SK-N-SH (cell line): ENCODE measurements at regions not wholly inside any gene's neighbourhood (a gene's known extent, or its start where the extent isn't known, plus 50 kb on each side); places are given as distances from the start of the nearest gene placed in this dataset.

Experiments used
- CTCF ChIA-PET: fragments of 300-600, 350-600 bp; formaldehyde crosslinking; extraction: SDS; loops from one replicate; lab custom pipeline; 2021; lab: Yijun Ruan, JAX
- POLR2A ChIA-PET: fragments of 350-600 bp; sonication (Branson Sonifier 250); formaldehyde crosslinking; extraction: SDS; loops from one replicate; lab custom pipeline; 2020; ENCODE audit warnings: antibody characterized with exemption, inconsistent platforms; lab: Yijun Ruan, JAX
- DNase-seq: peaks from one replicate; pipeline ENCODE4 v3.0.0; 2012
- H2AFZ ChIP-seq: fragments of 200-600 bp; sonication (generic); 2 replicates; pipeline ENCODE4 v1.8.1; 2016; ENCODE audit warnings: antibody characterized with exemption, mild to moderate bottlenecking, low read depth
- H3F3A ChIP-seq: fragments of 200-600 bp; sonication (generic); replicated peaks from 2 replicates; pipeline ENCODE3; 2016; ENCODE audit warnings: antibody characterized with exemption, mild to moderate bottlenecking; ENCODE audit not compliant: insufficient read depth
- H3K27ac ChIP-seq, 2 experiments: fragments of 200-500 bp in 1 of 2; fragments of 200-600 bp in 1 of 2; sonication (Bioruptor generic) in 1 of 2; sonication (generic), shearing (Covaris generic) in 1 of 2; 2 replicates each; pipeline versions ENCODE4 v1.5.1 to v1.6.1; 2014 to 2016; ENCODE audit warnings: low read depth in 2 of 2, inconsistent platforms in 1 of 2, low read length in 1 of 2, mild to moderate bottlenecking in 1 of 2, mixed read lengths in 1 of 2
- H3K27me3 ChIP-seq: fragments of 200-600 bp; sonication (generic), shearing (Covaris generic); 2 replicates; pipeline ENCODE4 v1.6.1; 2016; ENCODE audit warnings: mixed run types; ENCODE audit not compliant: insufficient read depth
- H3K36me3 ChIP-seq, 2 experiments: fragments of 200-500 bp in 1 of 2; fragments of 200-600 bp in 1 of 2; sonication (Bioruptor generic) in 1 of 2; sonication (generic) in 1 of 2; replicated peaks in 1 of 2; 2 replicates each; pipeline versions ENCODE3 to v1.5.1; 2014 to 2016; ENCODE audit warnings: low read length in 1 of 2, mild to moderate bottlenecking in 1 of 2; ENCODE audit not compliant: insufficient read depth in 2 of 2, control insufficient read depth in 1 of 2
- H3K4me1 ChIP-seq, 2 experiments: fragments of 200-500 bp in 1 of 2; fragments of 200-600 bp in 1 of 2; sonication (Bioruptor generic) in 1 of 2; sonication (generic), shearing (Covaris generic) in 1 of 2; 2 replicates each; pipeline versions ENCODE4 v1.5.1 to v1.6.1; 2014 to 2016; ENCODE audit warnings: low read depth in 1 of 2, low read length in 1 of 2, mixed run types in 1 of 2; ENCODE audit not compliant: insufficient read depth in 2 of 2, control insufficient read depth in 1 of 2
- H3K4me2 ChIP-seq: fragments of 200-600 bp; sonication (generic), shearing (Covaris generic); 2 replicates; pipeline ENCODE4 v1.6.1; 2017; ENCODE audit warnings: mixed run types
- H3K4me3 ChIP-seq, 2 experiments: fragments of 200-500 bp in 1 of 2; fragments of 200-600 bp in 1 of 2; sonication (Bioruptor generic) in 1 of 2; sonication (generic), shearing (Covaris generic) in 1 of 2; 2 replicates each; pipeline versions ENCODE4 v1.5.1 to v1.8.1; 2014 to 2016; ENCODE audit warnings: low read depth in 2 of 2, inconsistent platforms in 1 of 2, low read length in 1 of 2, mild to moderate bottlenecking in 1 of 2, mixed read lengths in 1 of 2, moderate library complexity in 1 of 2
- H3K79me2 ChIP-seq: fragments of 200-600 bp; sonication (generic); 2 replicates; pipeline ENCODE4 v1.8.1; 2017; ENCODE audit warnings: mild to moderate bottlenecking; ENCODE audit not compliant: insufficient read depth
- H3K9ac ChIP-seq: fragments of 200-600 bp; sonication (generic); 2 replicates; pipeline ENCODE4 v1.6.1; 2017; ENCODE audit warnings: mixed run types
- H3K9me2 ChIP-seq: fragments of 200-600 bp; sonication (generic); 2 replicates; pipeline ENCODE4 v1.6.1; 2017; ENCODE audit warnings: mixed run types
- H3K9me3 ChIP-seq: fragments of 200-600 bp; sonication (generic); 2 replicates; pipeline ENCODE4 v1.6.1; 2017; ENCODE audit warnings: mixed run types, mild to moderate bottlenecking, moderate library complexity
- H4K20me1 ChIP-seq: fragments of 200-600 bp; sonication (generic); 2 replicates; pipeline ENCODE4 v1.6.1; 2017; ENCODE audit warnings: mild to moderate bottlenecking, mixed run types; ENCODE audit not compliant: insufficient read depth
- EP300 ChIP-seq, 2 experiments: IDR thresholded peaks; 2 replicates each; pipeline versions ENCODE4 v1.4.0 to v1.6.1; 2012; ENCODE audit warnings: borderline replicate concordance in 1 of 2, low read depth in 1 of 2, low read length in 1 of 2
- IRF3 ChIP-seq: fragments of 150-350 bp; IDR thresholded peaks from 2 replicates; pipeline ENCODE4 v1.6.1; 2016; ENCODE audit warnings: mild to moderate bottlenecking, low read depth, low read length
- MAX ChIP-seq: IDR thresholded peaks from 2 replicates; pipeline ENCODE4 v1.4.0; 2012; ENCODE audit warnings: low read depth
- MEF2A ChIP-seq: IDR thresholded peaks from 2 replicates; pipeline ENCODE4 v1.4.0; 2012; ENCODE audit warnings: low read depth, borderline replicate concordance
- MXI1 ChIP-seq: IDR thresholded peaks from 2 replicates; pipeline ENCODE4 v1.6.1; 2012; ENCODE audit warnings: mild to moderate bottlenecking, low read depth, low read length, improper control_type of control experiment
- NFIC ChIP-seq: IDR thresholded peaks from 2 replicates; pipeline ENCODE4 v1.4.0; 2012; ENCODE audit warnings: borderline replicate concordance
- NRF1 ChIP-seq: IDR thresholded peaks from 2 replicates; pipeline ENCODE4 v1.6.1; 2012; ENCODE audit warnings: low read depth, mild to moderate bottlenecking, low read length
- PBX3 ChIP-seq: IDR thresholded peaks from 2 replicates; pipeline ENCODE4; 2012
- RAD21 ChIP-seq: IDR thresholded peaks from 2 replicates; pipeline ENCODE4 v1.6.1; 2012; ENCODE audit warnings: mild to moderate bottlenecking, low read length
- RCOR1 ChIP-seq: fragments of 150-350 bp; IDR thresholded peaks from 2 replicates; pipeline ENCODE4 v1.6.1; 2017; ENCODE audit warnings: antibody characterized with exemption, low read length
- TCF12 ChIP-seq: IDR thresholded peaks from 2 replicates; pipeline ENCODE4 v1.4.0; 2012
- ZBTB33 ChIP-seq: IDR thresholded peaks from 2 replicates; pipeline ENCODE4 v1.4.0; 2012; ENCODE audit warnings: low read depth, borderline replicate concordance
- WGBS: methylation state at CpG from one replicate; pipeline ENCODE4 v1.1.6; 2017; ENCODE audit warnings: low lambda C conversion rate; 5-methylcytosine and 5-hydroxymethylcytosine counted together

- TF ChIP-seq ZBTB33 (no peak), MEF2A (no peak)
Observed at GRCh38 chr22:27634043-27634740, 167.4 kb downstream of the MN1 start (continued).

DNA sequence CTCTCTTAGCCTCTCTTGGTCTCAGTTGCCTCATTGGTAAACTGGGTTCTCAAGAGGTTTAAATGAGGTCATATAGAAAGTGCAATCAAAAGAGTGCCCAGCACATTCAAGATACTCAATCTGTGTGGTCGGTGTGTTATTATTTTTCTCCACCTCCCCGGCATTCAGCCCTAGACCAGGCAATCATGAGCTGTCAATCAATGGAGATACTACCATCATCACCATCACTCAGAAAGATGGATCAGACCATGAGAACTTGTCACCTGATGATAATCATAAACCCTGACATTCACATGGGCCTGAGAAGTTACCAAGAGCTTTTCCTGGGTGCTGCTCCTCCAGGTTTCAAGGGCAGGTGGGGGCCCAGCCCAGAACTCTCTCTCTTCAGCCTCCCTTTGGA, 166.1 kb downstream of the MN1 start:
- H3F3A ChIP-seq, result no peaks in the 10 kb centered on the region
- H3K27me3 ChIP-seq, result no peaks in the 10 kb centered on the region
- H3K4me3 ChIP-seq, result no peak overlapping the region
- POLR2A ChIA-PET, result no interaction called here
- WGBS, result 61% methylated on average over 2 of the region's 2 CpGs
- H3K9me3 ChIP-seq, result no peaks in the 10 kb centered on the region
- CTCF ChIA-PET, result interaction anchor here (1.1 kb wide), 1 partner anchor 24 kb away, joined by 3 read pairs; no protein-coding TSS in a partner anchor
- no peaks in the 10 kb centered on the region for H3K9me2 ChIP-seq
- H4K20me1 ChIP-seq, result no peaks in the 10 kb centered on the region
- no peak overlapping the region for H3K27ac ChIP-seq
- DNase-seq, result no peak
- no peaks in the 10 kb centered on the region for H3K36me3 ChIP-seq
- no peak overlapping the region for H3K4me2 ChIP-seq
- peaks cover 0 to 5% of the 10 kb centered on the region in 2 experiments; a peak in 1 of 4 replicates for H3K4me1 ChIP-seq
- H3K79me2 ChIP-seq, result no peaks in the 10 kb centered on the region
- no peak overlapping the region for H2AFZ ChIP-seq
- H3K9ac ChIP-seq, result no peak overlapping the region
- no peak for TF ChIP-seq RCOR1
- no peak for TF ChIP-seq PBX3
- TF ChIP-seq IRF3, result no peak
- TF ChIP-seq NFIC, result no peak
- no peak for TF ChIP-seq TCF12
- no peak for TF ChIP-seq MXI1
- TF ChIP-seq EP300 (IDR thresholded peaks at IDR 0.05; ENCODE audit: borderline replicate concordance in 1 of 2, low read depth in 1 of 2, low read length in 1 of 2), result no peak
- TF ChIP-seq RAD21, result no peak
- no peak for TF ChIP-seq NRF1
- TF ChIP-seq MAX, result no peak
